Activated naive CD8-positive, alpha-beta T cell treated with anti-CD3 and anti-CD28 coated beads for 36 hours (primary cell): ENCODE measurements at regions not wholly inside any gene's neighbourhood (a gene's known extent, or its start where the extent isn't known, plus 50 kb on each side); places are given as distances from the start of the nearest gene placed in this dataset.
"Not testable (repeated sequence)": the region's sequence is repeated elsewhere in the genome, so short reads cannot be mapped to it uniquely, and the experiment has no call there.

Source experiments
- DNase-seq: peaks from one replicate; pipeline ENCODE4 v3.0.0; 2021
- H3K27ac Mint-ChIP-seq: one replicate; pipeline ENCODE4 v1.8.0; 2022; ENCODE audit warnings: mild to moderate bottlenecking, moderate library complexity, mixed read lengths
- H3K27me3 Mint-ChIP-seq: one replicate; pipeline ENCODE4 v1.8.0; 2022; ENCODE audit warnings: mild to moderate bottlenecking, mixed read lengths
- H3K36me3 Mint-ChIP-seq: one replicate; pipeline ENCODE4 v1.8.0; 2021; ENCODE audit warnings: mild to moderate bottlenecking, mixed read lengths
- H3K4me1 Mint-ChIP-seq: one replicate; pipeline ENCODE4 v1.8.0; 2021; ENCODE audit warnings: mixed read lengths
- H3K4me3 Mint-ChIP-seq: one replicate; pipeline ENCODE4 v1.8.0; 2022; ENCODE audit warnings: mild to moderate bottlenecking, moderate library complexity, mixed read lengths
- H3K9me3 Mint-ChIP-seq: one replicate; pipeline ENCODE4 v1.8.0; 2022; ENCODE audit warnings: mixed read lengths

GRCh38 chr18:10157706-10158105 lies 243.9 kb downstream of the VAPA start:
- H3K4me3 Mint-ChIP-seq: no peak overlapping the region
- DNase-seq: no peak
- H3K36me3 Mint-ChIP-seq: no peaks in the 10 kb centered on the region
- H3K27me3 Mint-ChIP-seq: no peaks in the 10 kb centered on the region
- no peaks in the 10 kb centered on the region for H3K4me1 Mint-ChIP-seq
- H3K27ac Mint-ChIP-seq: no peak overlapping the region
- peaks cover 1% of the 10 kb centered on the region for H3K9me3 Mint-ChIP-seq

GRCh38 chr18:10160251-10160650 lies 246.4 kb downstream of the VAPA start:
- Mint-ChIP-seq H3K9me3 (peaks cover 1% of the 10 kb centered on the region), H3K4me1 (no peaks in the 10 kb centered on the region), H3K36me3 (no peaks in the 10 kb centered on the region), H3K27me3 (no peaks in the 10 kb centered on the region), H3K4me3 (no peak overlapping the region), H3K27ac (no peak overlapping the region)
- no peak for DNase-seq

- Mint-ChIP-seq H3K27ac (no peak overlapping the region), H3K4me3 (no peak overlapping the region), H3K27me3 (no peaks in the 10 kb centered on the region), H3K36me3 (no peaks in the 10 kb centered on the region), H3K4me1 (no peaks in the 10 kb centered on the region), H3K9me3 (peaks cover 1% of the 10 kb centered on the region)
- no peak for DNase-seq
Observed at GRCh38 chr18:10161315-10161714, 247.5 kb downstream of the VAPA start.

- H3K4me1 Mint-ChIP-seq: no peaks in the 10 kb centered on the region
- no peak for DNase-seq
- H3K27ac Mint-ChIP-seq: no peak overlapping the region
- H3K9me3 Mint-ChIP-seq: peaks cover 1% of the 10 kb centered on the region
- H3K36me3 Mint-ChIP-seq: no peaks in the 10 kb centered on the region
- H3K27me3 Mint-ChIP-seq: no peaks in the 10 kb centered on the region
- no peak overlapping the region for H3K4me3 Mint-ChIP-seq
Observed at GRCh38 chr18:10162340-10162739, 248.5 kb downstream of the VAPA start.

GRCh38 chr18:10164271-10165071 lies 250.7 kb downstream of the VAPA start:
- Mint-ChIP-seq H3K36me3 (no peaks in the 10 kb centered on the region), H3K27me3 (no peaks in the 10 kb centered on the region), H3K27ac (no peak overlapping the region)

GRCh38 chr18:10166164-10166807 lies 252.5 kb downstream of the VAPA start:
- no peaks in the 10 kb centered on the region for H3K9me3 Mint-ChIP-seq
- no peak for DNase-seq
- no peaks in the 10 kb centered on the region for H3K27me3 Mint-ChIP-seq
- no peaks in the 10 kb centered on the region for H3K36me3 Mint-ChIP-seq
- no peaks in the 10 kb centered on the region for H3K4me1 Mint-ChIP-seq
- no peak overlapping the region for H3K27ac Mint-ChIP-seq
- H3K4me3 Mint-ChIP-seq: no peak overlapping the region

More at GRCh38 chr18:10164271-10165071, 250.7 kb downstream of the VAPA start:
- no peaks in the 10 kb centered on the region for H3K4me1 Mint-ChIP-seq
- H3K4me3 Mint-ChIP-seq: no peak overlapping the region
- DNase-seq: no peak
- no peaks in the 10 kb centered on the region for H3K9me3 Mint-ChIP-seq

GRCh38 chr18:10167759-10168158 lies 253.9 kb downstream of the VAPA start:
- Mint-ChIP-seq H3K36me3 (no peaks in the 10 kb centered on the region), H3K4me3 (no peak overlapping the region), H3K9me3 (no peaks in the 10 kb centered on the region), H3K27me3 (no peaks in the 10 kb centered on the region), H3K4me1 (no peaks in the 10 kb centered on the region), H3K27ac (no peak overlapping the region)
- DNase-seq: no peak

- Mint-ChIP-seq H3K27ac (no peak overlapping the region), H3K36me3 (no peaks in the 10 kb centered on the region), H3K4me1 (no peaks in the 10 kb centered on the region), H3K4me3 (no peak overlapping the region), H3K9me3 (no peaks in the 10 kb centered on the region), H3K27me3 (no peaks in the 10 kb centered on the region)
- no peak for DNase-seq
Observed at GRCh38 chr18:10168477-10168876, 254.7 kb downstream of the VAPA start.

- Mint-ChIP-seq H3K36me3 (no peaks in the 10 kb centered on the region), H3K9me3 (no peaks in the 10 kb centered on the region), H3K27me3 (no peaks in the 10 kb centered on the region), H3K27ac (no peak overlapping the region), H3K4me3 (no peak overlapping the region), H3K4me1 (no peaks in the 10 kb centered on the region)
- no peak for DNase-seq
Observed at GRCh38 chr18:10169064-10169562, 255.3 kb downstream of the VAPA start.

- no peak for DNase-seq
- H3K27me3 Mint-ChIP-seq: no peaks in the 10 kb centered on the region
- no peak overlapping the region for H3K27ac Mint-ChIP-seq
- H3K4me1 Mint-ChIP-seq: no peaks in the 10 kb centered on the region
- no peaks in the 10 kb centered on the region for H3K36me3 Mint-ChIP-seq
- no peak overlapping the region for H3K4me3 Mint-ChIP-seq
- H3K9me3 Mint-ChIP-seq: no peaks in the 10 kb centered on the region
Observed at GRCh38 chr18:10169814-10170213, 256.0 kb downstream of the VAPA start.

- H3K27ac Mint-ChIP-seq: no peak overlapping the region
- H3K36me3 Mint-ChIP-seq: no peaks in the 10 kb centered on the region
- no peaks in the 10 kb centered on the region for H3K9me3 Mint-ChIP-seq
- no peak for DNase-seq
- no peak overlapping the region for H3K4me3 Mint-ChIP-seq
- H3K4me1 Mint-ChIP-seq: no peaks in the 10 kb centered on the region
- no peaks in the 10 kb centered on the region for H3K27me3 Mint-ChIP-seq
Observed at GRCh38 chr18:10170375-10170774, 256.6 kb downstream of the VAPA start.

GRCh38 chr18:10175333-10175732 lies 261.5 kb downstream of the VAPA start:
- not testable (repeated sequence) for H3K4me3 Mint-ChIP-seq, DNase-seq, H3K27ac Mint-ChIP-seq, H3K36me3 Mint-ChIP-seq
- Mint-ChIP-seq H3K4me1 (peaks cover 22% of the 10 kb centered on the region), H3K27me3 (peaks cover 12% of the 10 kb centered on the region), H3K9me3 (peaks cover 21% of the 10 kb centered on the region)

- peak; percentile 15 for DNase-seq
- H3K27ac Mint-ChIP-seq: peak overlapping the region; percentile 83
- H3K4me1 Mint-ChIP-seq: peaks cover 27% of the 10 kb centered on the region
- peaks cover 34% of the 10 kb centered on the region for H3K9me3 Mint-ChIP-seq
- peaks cover 18% of the 10 kb centered on the region for H3K36me3 Mint-ChIP-seq
- peaks cover 12% of the 10 kb centered on the region for H3K27me3 Mint-ChIP-seq
- peak overlapping the region; percentile 2 for H3K4me3 Mint-ChIP-seq
Observed at GRCh38 chr18:10179326-10179725, 265.5 kb downstream of the VAPA start.

- H3K4me3 Mint-ChIP-seq: no peak overlapping the region
- DNase-seq: no peak
Observed at GRCh38 chr18:10182009-10182624, 268.3 kb downstream of the VAPA start.

GRCh38 chr18:10184776-10185175 lies 269.7 kb upstream of the APCDD1 start:
- DNase-seq: no peak
- no peak overlapping the region for H3K27ac Mint-ChIP-seq
- peaks cover 3% of the 10 kb centered on the region for H3K27me3 Mint-ChIP-seq
- H3K4me1 Mint-ChIP-seq: peaks cover 10% of the 10 kb centered on the region
- no peak overlapping the region for H3K4me3 Mint-ChIP-seq
- H3K36me3 Mint-ChIP-seq: peaks cover 12% of the 10 kb centered on the region
- peaks cover 23% of the 10 kb centered on the region for H3K9me3 Mint-ChIP-seq

More at GRCh38 chr18:10182009-10182624, 268.3 kb downstream of the VAPA start:
- H3K4me1 Mint-ChIP-seq: peaks cover 27% of the 10 kb centered on the region
- peaks cover 18% of the 10 kb centered on the region for H3K36me3 Mint-ChIP-seq
- peaks cover 36% of the 10 kb centered on the region for H3K9me3 Mint-ChIP-seq
- H3K27me3 Mint-ChIP-seq: peaks cover 6% of the 10 kb centered on the region
- no peak overlapping the region for H3K27ac Mint-ChIP-seq
